Stimulated activated naive CD8-positive, alpha-beta T cell treated with anti-CD3 and anti-CD28 coated beads, Interleukin-15, amount 100 ng/mL, for 72 hours (primary cell): ENCODE measurements at regions not wholly inside any gene's neighbourhood (a gene's known extent, or its start where the extent isn't known, plus 50 kb on each side); places are given as distances from the start of the nearest gene placed in this dataset.

ENCODE experiments used
- ATAC-seq: fragments of 150-1000 bp; cut with Tn5 transposase; 2 replicates; pipeline ENCODE4 v1.10.0; 2021; ENCODE audit warnings: mild to moderate bottlenecking, moderate library complexity
- DNase-seq, 2 donors: peaks; one replicate each; pipeline ENCODE4 v3.0.0; 2021 to 2022
- H3K27ac Mint-ChIP-seq, 2 donors: one replicate each; pipeline ENCODE4 v1.8.0; 2022; ENCODE audit warnings: mild to moderate bottlenecking in 2 of 2, mixed read lengths in 2 of 2, moderate library complexity in 2 of 2
- H3K27me3 Mint-ChIP-seq: one replicate; pipeline ENCODE4 v1.8.0; 2022; ENCODE audit warnings: mixed read lengths
- H3K4me1 Mint-ChIP-seq: one replicate; pipeline ENCODE4 v1.8.0; 2022; ENCODE audit warnings: mild to moderate bottlenecking, mixed read lengths
- H3K4me3 Mint-ChIP-seq, 2 donors: one replicate each; pipeline ENCODE4 v1.8.0; 2022; ENCODE audit warnings: mild to moderate bottlenecking in 2 of 2, mixed read lengths in 2 of 2, moderate library complexity in 1 of 2
- H3K9me3 Mint-ChIP-seq, 2 donors: one replicate each; pipeline ENCODE4 v1.8.0; 2022; ENCODE audit warnings: mixed read lengths in 2 of 2

DNA sequence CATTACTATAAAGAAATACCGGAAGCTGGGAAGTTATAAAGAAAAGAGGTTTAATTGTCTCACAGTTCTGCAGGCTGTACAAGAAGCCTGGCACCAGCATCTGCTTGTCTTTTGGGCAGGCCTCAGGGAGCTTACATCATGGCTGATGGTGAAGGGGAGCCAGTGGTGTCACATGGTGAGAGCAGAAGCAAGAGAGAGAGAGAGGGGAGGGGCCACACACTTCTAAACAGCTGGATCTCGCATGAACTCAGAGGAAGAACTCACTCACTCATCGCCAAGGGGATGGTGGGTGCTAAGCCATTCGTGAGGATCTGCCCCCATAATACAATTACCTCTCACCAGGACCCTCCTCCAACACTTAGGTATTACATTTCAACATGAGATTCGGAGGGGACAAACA, 51.8 kb upstream of the ANKRD34C start:
- H3K4me1 Mint-ChIP-seq = no peaks in the 10 kb centered on the region
- H3K9me3 Mint-ChIP-seq = peaks cover 28 to 35% of the 10 kb centered on the region in 2 donors
- H3K27me3 Mint-ChIP-seq = peaks cover 41% of the 10 kb centered on the region
- H3K27ac Mint-ChIP-seq = no peak overlapping the region
- DNase-seq (no peak), ATAC-seq (no peak)
- no peak overlapping the region for H3K4me3 Mint-ChIP-seq

GRCh38 chr15:79222808-79223207, 59.7 kb upstream of the ANKRD34C start:
- DNase-seq = no peak
- H3K27ac Mint-ChIP-seq = peak overlapping the region in 1 of 2 donors; percentile 64
- H3K27me3 Mint-ChIP-seq = peaks cover 51% of the 10 kb centered on the region
- peaks cover under 1 to 2% of the 10 kb centered on the region in 2 donors for H3K9me3 Mint-ChIP-seq
- no peaks in the 10 kb centered on the region for H3K4me1 Mint-ChIP-seq
- no peak for ATAC-seq
- H3K4me3 Mint-ChIP-seq = no peak overlapping the region

DNA sequence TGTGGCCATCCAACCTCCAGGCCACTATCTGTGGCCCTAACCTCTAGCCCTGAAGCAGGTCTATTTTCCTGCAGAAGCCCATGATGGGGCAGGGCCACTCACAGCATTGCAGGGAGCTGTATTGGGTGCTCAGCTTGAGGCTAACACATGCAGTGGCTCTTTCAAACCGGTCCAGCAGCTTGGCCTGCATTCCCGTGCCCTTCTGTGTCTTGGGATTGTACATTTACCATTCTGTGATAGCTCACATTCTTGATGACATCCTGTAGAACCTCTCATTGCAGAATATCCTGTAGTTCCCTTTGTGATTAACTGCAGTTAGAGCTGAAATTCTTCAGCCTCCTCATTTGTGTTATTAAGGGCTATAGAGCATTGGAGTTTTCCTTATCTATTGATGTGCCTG, 60.8 kb upstream of the ANKRD34C start:
- Mint-ChIP-seq H3K4me1 (no peaks in the 10 kb centered on the region), H3K9me3 (peaks cover 0 to 6% of the 10 kb centered on the region in 2 donors), H3K27me3 (peaks cover 53% of the 10 kb centered on the region), H3K4me3 (no peak overlapping the region), H3K27ac (no peak overlapping the region)
- ATAC-seq (no peak), DNase-seq (no peak)

DNA sequence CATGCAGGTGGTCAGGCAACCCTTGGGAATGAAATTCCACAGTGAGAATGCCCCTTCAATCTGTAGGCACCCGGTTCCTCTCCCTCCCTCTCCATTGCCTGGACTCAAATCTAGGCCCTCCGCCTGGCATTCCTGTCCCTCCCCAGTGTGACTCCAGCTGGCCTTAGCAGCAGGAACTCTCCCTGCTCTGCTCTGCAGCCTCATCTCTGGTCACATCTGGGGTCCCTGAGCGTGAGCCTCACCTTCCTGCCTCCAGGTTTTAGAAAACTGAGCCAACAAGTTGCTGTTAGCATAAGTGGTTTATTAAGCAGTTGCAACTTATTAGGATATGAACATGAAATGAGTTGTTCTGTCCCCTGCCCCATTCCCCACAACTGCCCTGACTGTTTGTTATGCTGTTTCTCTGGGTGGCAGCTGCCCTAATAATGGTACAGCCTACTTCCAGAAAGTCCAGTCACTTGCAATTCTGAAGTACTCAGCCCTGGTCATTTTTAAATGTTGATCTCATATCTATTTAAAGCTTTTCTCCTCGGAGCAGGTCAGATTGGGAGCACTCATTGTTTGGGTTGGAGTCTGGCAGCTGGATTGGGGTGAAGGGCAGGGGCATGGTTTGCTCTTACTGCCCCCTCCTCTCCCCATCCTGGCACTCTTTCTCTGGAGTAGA, 63.0 kb upstream of the ANKRD34C start:
- H3K27ac Mint-ChIP-seq = no peak overlapping the region
- H3K27me3 Mint-ChIP-seq = peaks cover 64% of the 10 kb centered on the region

GRCh38 chr15:79218588-79219200, 63.8 kb upstream of the ANKRD34C start:
- ATAC-seq (no peak), DNase-seq (no peak)
- peaks cover 68% of the 10 kb centered on the region for H3K27me3 Mint-ChIP-seq
- no peaks in the 10 kb centered on the region for H3K4me1 Mint-ChIP-seq
- H3K27ac Mint-ChIP-seq = no peak overlapping the region
- peaks cover 0 to 6% of the 10 kb centered on the region in 2 donors for H3K9me3 Mint-ChIP-seq
- H3K4me3 Mint-ChIP-seq = no peak overlapping the region

More for the DNA sequence above, 63.0 kb upstream of the ANKRD34C start:
- ATAC-seq (no peak), DNase-seq (no peak)
- Mint-ChIP-seq H3K4me3 (no peak overlapping the region), H3K9me3 (peaks cover 0 to 6% of the 10 kb centered on the region in 2 donors), H3K4me1 (no peaks in the 10 kb centered on the region)

- H3K4me1 Mint-ChIP-seq = no peaks in the 10 kb centered on the region
- H3K4me3 Mint-ChIP-seq = no peak overlapping the region
- peaks cover 0 to 6% of the 10 kb centered on the region in 2 donors for H3K9me3 Mint-ChIP-seq
- no peak overlapping the region for H3K27ac Mint-ChIP-seq
- peaks cover 64% of the 10 kb centered on the region for H3K27me3 Mint-ChIP-seq
- ATAC-seq (no peak), DNase-seq (no peak)
These were observed 68.9 kb upstream of the ANKRD34C start for GRCh38 chr15:79213650-79214049.

DNA sequence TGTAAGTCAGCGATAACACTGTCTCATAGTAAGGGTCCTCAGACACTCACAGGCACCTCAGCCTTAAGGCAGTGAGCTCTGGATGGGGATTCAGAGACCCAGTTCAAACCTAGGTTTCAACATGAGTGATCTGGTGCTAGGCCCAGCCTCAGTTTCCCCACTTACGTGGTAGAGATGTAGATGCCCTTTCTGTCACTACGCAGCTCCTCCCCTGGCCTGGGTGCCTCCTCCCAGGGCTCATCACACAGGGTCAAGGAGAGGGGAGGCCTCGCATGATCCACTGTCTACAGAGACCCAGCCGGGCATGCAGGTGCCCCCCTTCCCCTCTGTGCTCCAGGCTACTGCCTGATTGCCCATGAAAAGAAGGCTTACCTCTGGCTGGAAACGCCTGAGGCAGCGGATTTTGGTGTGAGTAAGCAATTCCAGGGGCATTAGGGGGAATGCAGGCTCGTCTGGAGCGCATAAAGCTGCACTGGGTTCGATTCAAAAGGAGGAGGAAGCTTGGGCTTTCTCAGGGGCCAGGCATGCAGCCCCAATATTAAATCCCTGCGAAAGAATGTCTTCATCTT, 69.8 kb upstream of the ANKRD34C start:
- Mint-ChIP-seq H3K27ac (no peak overlapping the region), H3K27me3 (peaks cover 63% of the 10 kb centered on the region), H3K4me1 (no peaks in the 10 kb centered on the region), H3K4me3 (no peak overlapping the region), H3K9me3 (peaks cover 0 to 6% of the 10 kb centered on the region in 2 donors)
- no peak for DNase-seq
- ATAC-seq = no peak

DNA sequence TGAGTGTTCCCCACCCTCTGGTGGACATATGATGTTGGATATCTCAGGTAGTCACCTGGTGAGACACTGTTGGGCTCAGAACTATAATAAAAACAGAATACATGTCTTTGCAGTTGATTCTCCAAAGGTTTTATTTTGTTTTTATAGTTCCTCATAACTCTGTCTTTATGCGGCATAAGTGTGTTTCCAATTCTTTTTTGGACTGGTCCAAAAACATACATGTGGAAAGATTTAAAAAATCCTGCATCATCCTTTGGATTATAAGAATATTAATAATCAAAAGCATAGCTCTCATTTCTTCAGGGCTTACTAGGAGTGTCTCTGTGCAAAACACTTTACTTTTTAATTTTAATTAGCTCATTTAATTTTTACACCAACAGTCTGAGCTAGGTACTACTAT, 71.0 kb upstream of the ANKRD34C start:
- H3K27ac Mint-ChIP-seq = no peak overlapping the region
- no peak overlapping the region for H3K4me3 Mint-ChIP-seq

DNA sequence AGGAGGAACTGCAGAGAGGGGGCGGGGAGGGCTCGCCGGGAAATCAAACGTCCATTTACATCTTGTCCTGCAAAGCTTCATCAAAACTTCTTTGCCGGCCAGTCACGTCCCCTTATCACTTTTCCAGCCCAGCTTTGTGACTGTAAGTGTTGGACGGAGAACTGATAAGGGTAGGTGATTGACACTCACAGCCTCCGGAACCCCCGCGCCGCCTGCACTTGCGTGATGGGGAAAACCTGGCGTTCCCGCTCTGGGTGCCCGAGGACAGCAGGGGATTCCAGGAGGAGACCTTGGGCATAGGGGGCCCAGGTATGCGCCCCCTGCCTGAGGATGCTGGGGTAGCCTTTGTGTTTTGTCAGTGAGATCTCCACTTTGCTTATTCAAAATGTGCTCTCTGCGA, 72.8 kb upstream of the ANKRD34C start:
- H3K27ac Mint-ChIP-seq = no peak overlapping the region
- no peak for DNase-seq
- no peaks in the 10 kb centered on the region for H3K9me3 Mint-ChIP-seq
- peaks cover 68% of the 10 kb centered on the region for H3K27me3 Mint-ChIP-seq
- no peak overlapping the region for H3K4me3 Mint-ChIP-seq
- ATAC-seq = no peak
- no peaks in the 10 kb centered on the region for H3K4me1 Mint-ChIP-seq

More for the DNA sequence above, 71.0 kb upstream of the ANKRD34C start:
- Mint-ChIP-seq H3K27me3 (peaks cover 62% of the 10 kb centered on the region), H3K9me3 (no peaks in the 10 kb centered on the region), H3K4me1 (no peaks in the 10 kb centered on the region)
- DNase-seq (no peak), ATAC-seq (no peak)

GRCh38 chr15:79209116-79209515, 73.4 kb upstream of the ANKRD34C start:
- Mint-ChIP-seq H3K27me3 (peaks cover 67% of the 10 kb centered on the region), H3K27ac (no peak overlapping the region), H3K4me3 (no peak overlapping the region), H3K4me1 (no peaks in the 10 kb centered on the region), H3K9me3 (no peaks in the 10 kb centered on the region)
- DNase-seq (no peak), ATAC-seq (no peak)

GRCh38 chr15:79208179-79208578, 74.3 kb upstream of the ANKRD34C start:
- DNase-seq (no peak), ATAC-seq (no peak)
- peaks cover 57% of the 10 kb centered on the region for H3K27me3 Mint-ChIP-seq
- H3K9me3 Mint-ChIP-seq = no peaks in the 10 kb centered on the region
- no peak overlapping the region for H3K4me3 Mint-ChIP-seq
- H3K27ac Mint-ChIP-seq = no peak overlapping the region
- H3K4me1 Mint-ChIP-seq = no peaks in the 10 kb centered on the region

DNA sequence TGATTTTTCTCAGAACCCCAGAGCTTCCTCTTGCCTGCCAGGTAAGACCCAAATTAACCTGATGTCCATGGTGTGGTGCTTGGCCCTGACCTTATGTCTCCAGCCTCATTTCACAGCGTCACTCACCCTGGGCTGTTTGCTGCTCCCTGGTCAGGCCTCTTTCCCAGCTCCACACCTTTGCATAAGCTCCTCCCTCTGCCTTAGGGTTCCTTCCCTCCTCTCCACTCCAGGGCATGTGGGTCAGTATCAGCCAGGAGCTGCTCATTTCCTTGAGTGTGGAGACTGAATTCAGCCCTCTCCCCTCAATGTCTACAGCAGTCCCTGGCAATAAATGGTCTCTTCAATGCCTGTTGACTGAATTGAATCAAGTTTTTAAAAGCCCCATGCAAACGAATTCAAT, 75.6 kb upstream of the ANKRD34C start:
- H3K27me3 Mint-ChIP-seq = peaks cover 63% of the 10 kb centered on the region
- H3K4me1 Mint-ChIP-seq = no peaks in the 10 kb centered on the region
- peak overlapping the region in 1 of 2 donors; percentile 44 for H3K27ac Mint-ChIP-seq
- H3K4me3 Mint-ChIP-seq = no peak overlapping the region
- ATAC-seq (no peak), DNase-seq (no peak)
- no peaks in the 10 kb centered on the region for H3K9me3 Mint-ChIP-seq

DNA sequence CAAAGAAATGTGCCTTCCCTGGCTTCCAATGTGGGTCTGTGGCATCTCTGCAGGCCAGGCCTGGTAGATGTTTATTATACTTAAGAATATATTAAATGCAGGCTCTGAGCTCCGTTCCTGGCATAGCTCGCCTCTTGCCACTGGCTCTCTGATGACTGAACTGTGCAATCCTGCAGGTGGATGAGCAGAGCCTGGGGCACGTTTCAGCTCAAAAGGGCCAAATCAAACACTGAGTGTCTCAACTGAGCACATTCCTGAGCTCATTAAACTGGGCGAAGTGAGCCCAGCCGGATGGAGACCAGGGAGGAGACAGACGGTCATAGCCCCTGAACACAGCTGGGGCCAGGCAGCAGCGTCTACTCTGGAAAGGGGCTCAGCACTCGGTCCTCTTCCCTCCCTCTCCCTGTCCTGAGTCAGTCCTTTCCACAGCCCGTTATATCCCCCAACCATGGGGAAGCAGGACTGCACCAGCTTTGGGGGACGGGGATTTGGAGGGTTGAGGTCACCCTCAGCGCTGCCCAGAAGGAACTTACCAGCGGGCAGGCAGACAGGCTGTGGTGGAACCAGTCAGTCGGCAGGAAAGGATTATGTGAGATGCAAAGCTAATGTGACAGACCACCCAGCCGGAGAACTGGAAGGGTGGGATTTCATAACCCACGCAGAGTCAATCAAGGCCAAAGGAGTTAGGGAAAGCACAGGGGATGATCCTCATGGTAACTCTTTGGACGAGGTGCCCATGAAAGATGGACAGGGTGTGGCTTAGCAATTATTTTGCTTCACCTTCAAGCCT, 77.4 kb upstream of the ANKRD34C start:
- Mint-ChIP-seq H3K4me1 (no peaks in the 10 kb centered on the region), H3K27ac (no peak overlapping the region), H3K9me3 (no peaks in the 10 kb centered on the region), H3K4me3 (no peak overlapping the region), H3K27me3 (peaks cover 55% of the 10 kb centered on the region)
- DNase-seq = no peak
- no peak for ATAC-seq

- Mint-ChIP-seq H3K27ac (no peak overlapping the region), H3K27me3 (peaks cover 34% of the 10 kb centered on the region), H3K4me3 (no peak overlapping the region), H3K9me3 (no peaks in the 10 kb centered on the region), H3K4me1 (no peaks in the 10 kb centered on the region)
- no peak for DNase-seq
- no peak for ATAC-seq
These were observed 84.1 kb upstream of the ANKRD34C start for GRCh38 chr15:79198461-79198860.

GRCh38 chr15:79197285-79197684, 85.2 kb upstream of the ANKRD34C start:
- Mint-ChIP-seq H3K27me3 (peaks cover 31% of the 10 kb centered on the region), H3K4me3 (no peak overlapping the region), H3K4me1 (no peaks in the 10 kb centered on the region), H3K27ac (no peak overlapping the region), H3K9me3 (no peaks in the 10 kb centered on the region)
- DNase-seq (no peak), ATAC-seq (no peak)

GRCh38 chr15:79195802-79196201, 86.7 kb upstream of the ANKRD34C start:
- Mint-ChIP-seq H3K27ac (no peak overlapping the region), H3K9me3 (no peaks in the 10 kb centered on the region), H3K4me1 (no peaks in the 10 kb centered on the region), H3K4me3 (no peak overlapping the region), H3K27me3 (peaks cover 29% of the 10 kb centered on the region)
- no peak for ATAC-seq
- DNase-seq = no peak
